Lung microvascular endothelial cell (primary cell): ENCODE measurements at regions not wholly inside any gene's neighbourhood (a gene's known extent, or its start where the extent isn't known, plus 50 kb on each side); places are given as distances from the start of the nearest gene placed in this dataset.
A peak's percentile ranks its signal among the peaks of the same experiment; 100 is the strongest.

Experiments
- DNase-seq, 2 donors: peaks; one replicate each; pipeline versions ENCODE4 v3.0.0 to v3.0.0-alpha.2; 2010; ENCODE audit warnings: low read depth in 2 of 2

GRCh38 chr6:90372450-90372849 is 75.8 kb upstream of the BACH2 start:
- DNase-seq: no peak

- DNase-seq: no peak
Observed at GRCh38 chr6:90370493-90370959, 73.9 kb upstream of the BACH2 start.

- no peak for DNase-seq
Observed at GRCh38 chr6:90369651-90370050, 73.0 kb upstream of the BACH2 start.

- peak; percentile 13 to 99 for DNase-seq
Observed at GRCh38 chr6:90369024-90369519, 72.4 kb upstream of the BACH2 start.

- no peak for DNase-seq
Observed at GRCh38 chr6:90368601-90369000, 72.0 kb upstream of the BACH2 start.

- no peak for DNase-seq
Observed at GRCh38 chr6:90368001-90368400, 71.4 kb upstream of the BACH2 start.

- no peak for DNase-seq
Observed at GRCh38 chr6:90365565-90366219, 69.0 kb upstream of the BACH2 start.

- DNase-seq: no peak
Observed at GRCh38 chr6:90365002-90365401, 68.4 kb upstream of the BACH2 start.

GRCh38 chr6:90364286-90364685 is 67.6 kb upstream of the BACH2 start:
- no peak for DNase-seq

GRCh38 chr6:90362318-90362717 is 65.7 kb upstream of the BACH2 start:
- no peak for DNase-seq

GRCh38 chr6:90361174-90361573 is 64.5 kb upstream of the BACH2 start:
- no peak for DNase-seq

- peak in 1 of 2 donors; percentile 8 for DNase-seq
Observed at GRCh38 chr6:90358036-90358770, 61.6 kb upstream of the BACH2 start.

GRCh38 chr6:90356012-90356421 is 59.4 kb upstream of the BACH2 start:
- no peak for DNase-seq

GRCh38 chr6:90354961-90355360 is 58.3 kb upstream of the BACH2 start:
- no peak for DNase-seq

- no peak for DNase-seq
Observed at GRCh38 chr6:90351696-90352095, 55.1 kb upstream of the BACH2 start.

GRCh38 chr6:90350689-90351554 is 54.3 kb upstream of the BACH2 start:
- no peak for DNase-seq

GRCh38 chr6:90347411-90347851 is 50.8 kb upstream of the BACH2 start:
- no peak for DNase-seq

GRCh38 chr6:90346729-90347128 is 50.1 kb upstream of the BACH2 start:
- DNase-seq: no peak
